B cell (primary cell): ENCODE measurements at regions not wholly inside any gene's neighbourhood (a gene's known extent, or its start where the extent isn't known, plus 50 kb on each side); places are given as distances from the start of the nearest gene placed in this dataset.

Experiments
- ATAC-seq: fragments of 200-7000 bp; cut with Tn5 transposase; one replicate; pipeline ENCODE4 v1.10.0; 2021; ENCODE audit warnings: low read depth, mild to moderate bottlenecking, moderate number of reproducible peaks, moderate library complexity
- CTCF ChIA-PET: fragments of 350-600 bp; sonication (Branson Sonifier 250); formaldehyde crosslinking; loops from one replicate; lab custom pipeline; 2021; ENCODE audit warnings: antibody characterized with exemption, inconsistent platforms; lab: Charles Lee
- POLR2A ChIA-PET: fragments of 350-600 bp; sonication (Branson Sonifier 250); formaldehyde crosslinking; loops from one replicate; lab custom pipeline; 2021; ENCODE audit warnings: antibody characterized with exemption; lab: Charles Lee
- DNase-seq: peaks from one replicate; pipeline ENCODE4 v3.0.0; 2013
- H2AFZ ChIP-seq: 2 replicates; pipeline ENCODE4 v1.6.1; 2012; ENCODE audit warnings: mild to moderate bottlenecking, low read depth, low read length; ENCODE audit not compliant: insufficient read depth, poor library complexity, severe bottlenecking
- H3K27ac ChIP-seq, 2 donors: 1 replicate in 1 of 2; 2 replicates in 1 of 2; pipeline ENCODE4 v1.5.1; 2012 to 2013; ENCODE audit warnings: low read length in 2 of 2, mild to moderate bottlenecking in 2 of 2, moderate library complexity in 1 of 2
- H3K27me3 ChIP-seq, 4 experiments: fragments of 200-600 bp in 1 of 4; sonication (generic) in 1 of 4; replicated peaks in 1 of 4; 1 replicate in 2 of 4; 2 replicates in 2 of 4; pipeline versions ENCODE4 v1.6.1 to v1.7.0; 2013 to 2016; ENCODE audit warnings: low read length in 3 of 4, mild to moderate bottlenecking in 2 of 4, mixed read lengths in 1 of 4, moderate library complexity in 1 of 4; ENCODE audit not compliant: insufficient read depth in 4 of 4, control insufficient read depth in 3 of 4; ENCODE audit errors: control extremely low read depth in 1 of 4
- H3K36me3 ChIP-seq, 2 experiments: replicated peaks in 1 of 2; 1 replicate in 1 of 2; 2 replicates in 1 of 2; pipeline versions ENCODE4 v1.6.1 to v1.7.1; 2013; ENCODE audit warnings: low read length in 1 of 2; ENCODE audit not compliant: insufficient read depth in 2 of 2, control insufficient read depth in 1 of 2; ENCODE audit errors: control extremely low read depth in 1 of 2, extremely low read depth in 1 of 2
- H3K4me1 ChIP-seq, 2 donors: fragments of 200-600 bp in 1 of 2; sonication (generic) in 1 of 2; 1 replicate in 1 of 2; 2 replicates in 1 of 2; pipeline versions ENCODE4 v1.5.1 to v1.6.1; 2013 to 2017; ENCODE audit warnings: low read length in 2 of 2; ENCODE audit not compliant: control insufficient read depth in 2 of 2, insufficient read depth in 2 of 2
- H3K4me2 ChIP-seq: replicated peaks from 2 replicates; pipeline ENCODE3; 2012; ENCODE audit warnings: mild to moderate bottlenecking, low read depth, low read length; ENCODE audit not compliant: poor library complexity, severe bottlenecking
- H3K4me3 ChIP-seq, 5 experiments: fragments of 200-600 bp in 1 of 5; sonication (generic) in 1 of 5; 1 replicate in 3 of 5; 2 replicates in 2 of 5; pipeline versions ENCODE4 v1.5.1 to v1.7.0; 2011 to 2016; ENCODE audit warnings: low read length in 4 of 5, mild to moderate bottlenecking in 4 of 5, low read depth in 2 of 5, control low read depth in 1 of 5, moderate library complexity in 1 of 5; ENCODE audit not compliant: insufficient read depth in 1 of 5; ENCODE audit errors: control extremely low read depth in 1 of 5, extremely low read depth in 1 of 5
- H3K79me2 ChIP-seq: fragments of 200-600 bp; sonication (generic); one replicate; pipeline ENCODE4 v1.6.0; 2016; ENCODE audit warnings: low read length; ENCODE audit not compliant: control insufficient read depth, insufficient read depth
- H3K9ac ChIP-seq: fragments of 200-600 bp; sonication (generic); 2 replicates; pipeline ENCODE4 v1.6.1; 2017; ENCODE audit warnings: mild to moderate bottlenecking, low read length, moderate library complexity
- H3K9me3 ChIP-seq, 3 donors: one replicate each; pipeline versions ENCODE4 v1.6.1 to v1.7.1; 2013; ENCODE audit warnings: low read length in 2 of 3; ENCODE audit not compliant: control insufficient read depth in 2 of 3, insufficient read depth in 1 of 3; ENCODE audit errors: control extremely low read depth in 1 of 3
- H4K20me1 ChIP-seq: 2 replicates; pipeline ENCODE4 v1.6.0; 2012; ENCODE audit warnings: mild to moderate bottlenecking, low read length; ENCODE audit not compliant: insufficient read depth, control insufficient read depth, poor library complexity, severe bottlenecking
- H3K27ac Mint-ChIP-seq: one replicate; pipeline ENCODE4 v1.8.0; 2021; ENCODE audit warnings: mixed read lengths
- H3K27me3 Mint-ChIP-seq: one replicate; pipeline ENCODE4 v1.8.0; 2021; ENCODE audit warnings: mixed read lengths
- H3K4me1 Mint-ChIP-seq: one replicate; pipeline ENCODE4 v1.8.0; 2021; ENCODE audit warnings: mixed read lengths
- H3K4me3 Mint-ChIP-seq: one replicate; pipeline ENCODE4 v1.8.0; 2021; ENCODE audit warnings: mixed read lengths
- H3K9me3 Mint-ChIP-seq: one replicate; pipeline ENCODE4 v1.8.0; 2022; ENCODE audit warnings: mixed read lengths; ENCODE audit not compliant: insufficient read depth
- CTCF ChIP-seq: fragments of 200-600 bp; IDR thresholded peaks from one replicate; pipeline ENCODE4 v1.8.0; 2022; ENCODE audit warnings: antibody characterized with exemption, mild to moderate bottlenecking
- EZH2 ChIP-seq: IDR thresholded peaks from 2 replicates; pipeline ENCODE4 v1.6.1; 2012; ENCODE audit warnings: borderline replicate concordance, low read depth, mild to moderate bottlenecking, moderate library complexity, low read length; ENCODE audit not compliant: insufficient read depth, poor library complexity, severe bottlenecking
- WGBS: methylation state at CpG from one replicate; pipeline ENCODE4 v1.1.5; 2013; ENCODE audit warnings: missing lambda C conversion rate; ENCODE audit not compliant: insufficient coverage; 5-methylcytosine and 5-hydroxymethylcytosine counted together
- intact Hi-C: fragments of 100-400 bp; cut with micrococcal nuclease; formaldehyde crosslinking; loops from one replicate; pipeline ENCODE4 v1.10.0; 2022

DNA sequence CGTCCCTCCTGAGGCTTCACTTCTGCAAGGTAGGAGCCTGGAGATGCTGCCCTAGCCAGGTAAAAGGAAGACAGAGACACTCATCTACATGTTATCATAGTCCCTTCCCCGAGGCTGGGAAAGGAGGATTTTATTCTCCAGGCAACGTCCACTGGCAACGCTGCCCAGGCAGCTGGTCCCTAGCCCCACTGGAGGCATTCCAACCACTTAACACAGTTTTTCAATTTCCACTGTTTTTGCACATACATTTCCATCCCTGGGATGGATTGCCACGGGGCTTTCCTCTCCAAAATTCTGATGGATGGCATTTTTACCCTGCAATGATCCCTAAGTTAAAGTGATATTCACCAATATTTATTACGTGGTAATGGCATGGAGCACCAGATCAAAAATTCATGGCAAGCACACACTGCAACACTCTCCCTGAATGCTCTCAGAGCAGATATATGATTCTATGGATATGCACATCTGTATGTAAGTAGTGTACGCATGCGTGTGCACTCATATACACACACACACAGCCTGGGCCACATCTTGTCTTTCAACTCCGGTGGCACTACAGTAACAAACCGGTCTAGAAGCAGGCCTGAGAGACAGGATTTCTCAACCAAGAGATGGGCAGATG, 322.3 kb upstream of the TSHZ3 start:
- TF ChIP-seq EZH2 (no peak), CTCF (no peak)
- Histone ChIP-seq H3K4me3 (no peak overlapping the region), H2AFZ (no peak overlapping the region), H3K9ac (no peak overlapping the region), H3K9me3 (peaks cover 0 to 27% (median 0%) of the 10 kb centered on the region in 3 donors), H3K27ac (no peak overlapping the region), H3K4me1 (no peaks in the 10 kb centered on the region), H3K36me3 (no peaks in the 10 kb centered on the region), H3K79me2 (no peaks in the 10 kb centered on the region), H4K20me1 (no peaks in the 10 kb centered on the region), H3K4me2 (no peak overlapping the region), H3K27me3 (no peaks in the 10 kb centered on the region)
- ATAC-seq (no peak), DNase-seq (no peak)
- 100% methylated on average over 3 of the region's 10 CpGs for WGBS
- Mint-ChIP-seq H3K27ac (no peak overlapping the region), H3K9me3 (peaks cover 2% of the 10 kb centered on the region), H3K4me1 (no peaks in the 10 kb centered on the region), H3K27me3 (no peaks in the 10 kb centered on the region), H3K4me3 (no peak overlapping the region)
- CTCF ChIA-PET = no interaction called here
- intact Hi-C loops = no loop called here
- POLR2A ChIA-PET = no interaction called here

- no peaks in the 10 kb centered on the region for H3K4me1 ChIP-seq
- no peaks in the 10 kb centered on the region for H3K36me3 ChIP-seq
- H3K4me2 ChIP-seq = no peak overlapping the region
- DNase-seq (no peak), ATAC-seq (no peak)
- H2AFZ ChIP-seq = no peak overlapping the region
- H3K9me3 Mint-ChIP-seq = peaks cover 3% of the 10 kb centered on the region
- H3K27me3 Mint-ChIP-seq = no peaks in the 10 kb centered on the region
- no peak overlapping the region for H3K9ac ChIP-seq
- peaks cover 0 to 20% (median 0%) of the 10 kb centered on the region in 3 donors for H3K9me3 ChIP-seq
- H4K20me1 ChIP-seq = no peaks in the 10 kb centered on the region
- TF ChIP-seq EZH2 = no peak
- H3K4me3 ChIP-seq = no peak overlapping the region
- ChIA-PET CTCF (no interaction called here), POLR2A (no interaction called here)
- no peaks in the 10 kb centered on the region for H3K4me1 Mint-ChIP-seq
- no peak overlapping the region for H3K4me3 Mint-ChIP-seq
- no peaks in the 10 kb centered on the region for H3K79me2 ChIP-seq
- 94% methylated on average over 2 of the region's 11 CpGs for WGBS
- H3K27ac Mint-ChIP-seq = no peak overlapping the region
- H3K27ac ChIP-seq = no peak overlapping the region
- no peaks in the 10 kb centered on the region for H3K27me3 ChIP-seq
- intact Hi-C loops = no loop called here
Measured at GRCh38 chr19:31674503-31675192, 325.4 kb upstream of the TSHZ3 start.
